ENCODE measurements at regions not wholly inside any gene's neighbourhood (a gene's known extent, or its start where the extent isn't known, plus 50 kb on each side); places are given as distances from the start of the nearest gene placed in this dataset.

GRCh38 chr11:119919656-119920055 is 190.7 kb upstream of the NECTIN1 start:
- H2BK20ac ChIP-seq (ENCODE audit: low read depth, low read length) = no peak overlapping the region
- H3K27ac ChIP-seq (ENCODE audit: insufficient read depth, low read length) = no peak overlapping the region
- no peak overlapping the region for H2BK15ac ChIP-seq (ENCODE audit: low read depth, low read length)
- ATAC-seq (ENCODE audit: low read depth) (no peak), DNase-seq (no peak)
- no peaks in the 10 kb centered on the region for H3K79me1 ChIP-seq (ENCODE audit: low read depth in 1 of 2, low read length in 2 of 2)
- dilution Hi-C loops (cut with HindIII; ENCODE audit: low sequenced_read_pairs, unreplicated experiment) (no loop called here), in situ Hi-C loops (cut with MboI; ENCODE audit: low sequenced_read_pairs) (no loop called here), intact Hi-C loops (cut with micrococcal nuclease) (no loop called here)
- H3K23ac ChIP-seq (ENCODE audit: low read depth, low read length) = no peak overlapping the region
- H3K9me3 ChIP-seq (ENCODE audit: control insufficient read depth, insufficient read depth, low read length) = no peaks in the 10 kb centered on the region
- BruUV-seq (replicated peaks) = no TSS peak
- no peaks in the 10 kb centered on the region for H3K4me1 ChIP-seq (ENCODE audit: control insufficient read depth, insufficient read depth, low read length)
- H4K8ac ChIP-seq (ENCODE audit: low read depth in 2 of 2, low read length in 2 of 2) = no peak overlapping the region
- no peak overlapping the region for H2AFZ ChIP-seq (replicated peaks; ENCODE audit: low read length, poor library complexity)
- no peak overlapping the region for H3K4ac ChIP-seq (ENCODE audit: low read depth, low read length)
- no peak overlapping the region for H2AK9ac ChIP-seq (replicated peaks; ENCODE audit: low read depth, low read length, poor library complexity)
- H3K4me3 ChIP-seq (ENCODE audit: insufficient read depth, low read depth, low read length) = no peak overlapping the region
- H4K20me1 ChIP-seq (ENCODE audit: insufficient read depth, low read length) = no peaks in the 10 kb centered on the region
- no peak overlapping the region for H3K14ac ChIP-seq (replicated peaks; ENCODE audit: low read depth, low read length)
- POLR2A ChIA-PET (ENCODE audit: unreplicated experiment) = no interaction called here
- H3K27me3 ChIP-seq (ENCODE audit: control insufficient read depth, insufficient read depth, low read length) = peaks cover 21% of the 10 kb centered on the region
- H3K9me1 ChIP-seq (ENCODE audit: insufficient read depth, low read length) = no peaks in the 10 kb centered on the region
- no peak overlapping the region for H3K9ac ChIP-seq (ENCODE audit: low read depth, low read length)
- no peak overlapping the region for H3K4me2 ChIP-seq (ENCODE audit: low read depth, low read length)
- TF ChIP-seq FOS (IDR thresholded peaks at IDR 0.05; ENCODE audit: low read depth, low read length) = no peak
- no peak for TF ChIP-seq MXI1 (IDR thresholded peaks at IDR 0.05; ENCODE audit: borderline replicate concordance, low read depth, low read length)
- TF ChIP-seq SMC3 (IDR thresholded peaks at IDR 0.05; ENCODE audit: low read depth, low read length) = no peak
- TF ChIP-seq CEBPB (IDR thresholded peaks at IDR 0.05; ENCODE audit: low read depth, low read length) = no peak
- TF ChIP-seq MAZ (IDR thresholded peaks at IDR 0.05; ENCODE audit: borderline replicate concordance, low read depth, low read length) = no peak
- TF ChIP-seq RCOR1 (IDR thresholded peaks at IDR 0.05; ENCODE audit: insufficient replicate concordance, low read length) = no peak
- no peak for TF ChIP-seq BHLHE40 (IDR thresholded peaks at IDR 0.05; ENCODE audit: low read depth, low read length)
- no peak for TF ChIP-seq USF2 (IDR thresholded peaks at IDR 0.05; ENCODE audit: low read depth, low read length)
- no peak for TF ChIP-seq RAD21 (IDR thresholded peaks at IDR 0.05; ENCODE audit: low read length)
- no peak for TF ChIP-seq ELK1 (IDR thresholded peaks at IDR 0.05; ENCODE audit: borderline replicate concordance, low read depth, low read length)
- TF ChIP-seq NFE2L2 (IDR thresholded peaks at IDR 0.05; ENCODE audit: low read depth, low read length) = no peak
- TF ChIP-seq CHD1 (IDR thresholded peaks at IDR 0.05; ENCODE audit: low read depth, low read length) = no peak
- TF ChIP-seq RFX5 (IDR thresholded peaks at IDR 0.05; ENCODE audit: low read depth, low read length) = no peak
- H2AK5ac ChIP-seq (ENCODE audit: low read depth, low read length) = no peak overlapping the region
- no peak overlapping the region for H3K56ac ChIP-seq (ENCODE audit: extremely low read depth, insufficient read depth, low read length)
- H3K18ac ChIP-seq (ENCODE audit: low read depth, low read length) = no peak overlapping the region
- H2BK5ac ChIP-seq (ENCODE audit: low read depth, low read length, poor library complexity, severe bottlenecking) = no peak overlapping the region
- no CpG with 5 or more reads among the region's 6 CpGs for WGBS, 2 experiments (ENCODE audit: extremely low coverage in 2 of 2, insufficient read length in 1 of 2)
- CTCF ChIA-PET = no interaction called here
- no peak overlapping the region for H2BK120ac ChIP-seq (ENCODE audit: low read depth, low read length)
- H4K5ac ChIP-seq (ENCODE audit: low read depth, low read length) = no peak overlapping the region
- H4K91ac ChIP-seq (ENCODE audit: insufficient read depth, low read depth, low read length) = no peak overlapping the region
- H3K36me3 ChIP-seq (ENCODE audit: control insufficient read depth, insufficient read depth, low read length) = no peaks in the 10 kb centered on the region

All from IMR-90 (cell line).